ENCODE measurements at regions not wholly inside any gene's neighbourhood (a gene's known extent, or its start where the extent isn't known, plus 50 kb on each side); places are given as distances from the start of the nearest gene placed in this dataset.
A peak's percentile ranks its signal among the peaks of the same experiment; 100 is the strongest.

GRCh38 chr2:47277987-47278386 lies 91.1 kb upstream of the EPCAM start:
- ATAC-seq (ENCODE audit: insufficient number of reproducible peaks, low FRiP score, low read depth) (no peak), DNase-seq (ENCODE audit: low spot score) (no peak)
- Histone ChIP-seq H3K36me3 (no peaks in the 10 kb centered on the region), H3K4me3 (no peak overlapping the region), H3K4me1 (ENCODE audit: control insufficient read depth in 1 of 2, low read depth in 2 of 2) (peaks cover 9 to 15% of the 10 kb centered on the region in 2 donors), H3K27ac (no peak overlapping the region), H3K27me3 (replicated peaks; ENCODE audit: insufficient read depth) (no peaks in the 10 kb centered on the region), H3K9me3 (no peaks in the 10 kb centered on the region)
- TF ChIP-seq CTCF (IDR thresholded peaks at IDR 0.05): no peak

GRCh38 chr2:47277187-47277586 lies 91.9 kb upstream of the EPCAM start:
- H3K4me1 ChIP-seq (ENCODE audit: control insufficient read depth in 1 of 2, low read depth in 2 of 2): peaks cover 14 to 23% of the 10 kb centered on the region in 2 donors
- no peak for TF ChIP-seq CTCF (IDR thresholded peaks at IDR 0.05)
- no peak for ATAC-seq (ENCODE audit: insufficient number of reproducible peaks, low FRiP score, low read depth)
- H3K27ac ChIP-seq: no peak overlapping the region
- H3K36me3 ChIP-seq: no peaks in the 10 kb centered on the region
- no peaks in the 10 kb centered on the region for H3K9me3 ChIP-seq
- DNase-seq (ENCODE audit: low spot score): no peak
- no peaks in the 10 kb centered on the region for H3K27me3 ChIP-seq (replicated peaks; ENCODE audit: insufficient read depth)
- no peak overlapping the region for H3K4me3 ChIP-seq

GRCh38 chr2:47276061-47276460 lies 93.0 kb upstream of the EPCAM start:
- no peak for TF ChIP-seq CTCF (IDR thresholded peaks at IDR 0.05)
- Histone ChIP-seq H3K27ac (no peak overlapping the region), H3K27me3 (replicated peaks; ENCODE audit: insufficient read depth) (no peaks in the 10 kb centered on the region), H3K36me3 (no peaks in the 10 kb centered on the region), H3K9me3 (no peaks in the 10 kb centered on the region), H3K4me1 (ENCODE audit: control insufficient read depth in 1 of 2, low read depth in 2 of 2) (peaks cover 21 to 28% of the 10 kb centered on the region in 2 donors), H3K4me3 (no peak overlapping the region)
- ATAC-seq (ENCODE audit: insufficient number of reproducible peaks, low FRiP score, low read depth) (no peak), DNase-seq (ENCODE audit: low spot score) (no peak)

- H3K27ac ChIP-seq: peak overlapping the region; percentile 75 to 85
- H3K4me3 ChIP-seq: no peak overlapping the region
- DNase-seq (ENCODE audit: low spot score): no peak
- no peak for ATAC-seq (ENCODE audit: insufficient number of reproducible peaks, low FRiP score, low read depth)
- H3K36me3 ChIP-seq: no peaks in the 10 kb centered on the region
- H3K27me3 ChIP-seq (replicated peaks; ENCODE audit: insufficient read depth): no peaks in the 10 kb centered on the region
- peaks cover 25 to 39% of the 10 kb centered on the region in 2 donors for H3K4me1 ChIP-seq (ENCODE audit: control insufficient read depth in 1 of 2, low read depth in 2 of 2)
- no peak for TF ChIP-seq CTCF (IDR thresholded peaks at IDR 0.05)
- H3K9me3 ChIP-seq: no peaks in the 10 kb centered on the region
Observed at GRCh38 chr2:47274054-47274782, 94.9 kb upstream of the EPCAM start.

GRCh38 chr2:47272905-47273758 lies 96.0 kb upstream of the EPCAM start:
- peak overlapping the region in 1 of 2 donors; percentile 85 for H3K27ac ChIP-seq
- ATAC-seq (ENCODE audit: insufficient number of reproducible peaks, low FRiP score, low read depth): no peak
- H3K4me3 ChIP-seq: peak overlapping the region; percentile 61
- no peaks in the 10 kb centered on the region for H3K9me3 ChIP-seq
- peaks cover 26 to 41% of the 10 kb centered on the region in 2 donors for H3K4me1 ChIP-seq (ENCODE audit: control insufficient read depth in 1 of 2, low read depth in 2 of 2)
- no peak for DNase-seq (ENCODE audit: low spot score)
- no peak for TF ChIP-seq CTCF (IDR thresholded peaks at IDR 0.05)
- H3K27me3 ChIP-seq (replicated peaks; ENCODE audit: insufficient read depth): no peaks in the 10 kb centered on the region
- no peaks in the 10 kb centered on the region for H3K36me3 ChIP-seq
